NCI-H82 (cell line): ENCODE measurements at regions not wholly inside any gene's neighbourhood (a gene's known extent, or its start where the extent isn't known, plus 50 kb on each side); places are given as distances from the start of the nearest gene placed in this dataset.

Experiments used
- DNase-seq: peaks from one replicate; lab custom pipeline; 2025; lab: John Stamatoyannopoulos, UW

GRCh38 chr6:96465321-96465903 lies 56.2 kb upstream of the UFL1 start:
- DNase-seq = no peak

GRCh38 chr6:96466147-96466863 lies 55.3 kb upstream of the UFL1 start:
- DNase-seq = no peak

GRCh38 chr6:96467814-96468213 lies 53.8 kb upstream of the UFL1 start:
- DNase-seq = no peak

GRCh38 chr6:96468281-96468680 lies 53.3 kb upstream of the UFL1 start:
- no peak for DNase-seq

GRCh38 chr6:96468681-96469224 lies 52.9 kb upstream of the UFL1 start:
- no peak for DNase-seq

GRCh38 chr6:96469312-96469711 lies 52.3 kb upstream of the UFL1 start:
- no peak for DNase-seq

- DNase-seq = no peak
Measured at GRCh38 chr6:96470296-96470695, 51.3 kb upstream of the UFL1 start.
